ENCODE measurements at regions not wholly inside any gene's neighbourhood (a gene's known extent, or its start where the extent isn't known, plus 50 kb on each side); places are given as distances from the start of the nearest gene placed in this dataset.
"Not testable (repeated sequence)": the region's sequence is repeated elsewhere in the genome, so short reads cannot be mapped to it uniquely, and the experiment has no call there.

DNA sequence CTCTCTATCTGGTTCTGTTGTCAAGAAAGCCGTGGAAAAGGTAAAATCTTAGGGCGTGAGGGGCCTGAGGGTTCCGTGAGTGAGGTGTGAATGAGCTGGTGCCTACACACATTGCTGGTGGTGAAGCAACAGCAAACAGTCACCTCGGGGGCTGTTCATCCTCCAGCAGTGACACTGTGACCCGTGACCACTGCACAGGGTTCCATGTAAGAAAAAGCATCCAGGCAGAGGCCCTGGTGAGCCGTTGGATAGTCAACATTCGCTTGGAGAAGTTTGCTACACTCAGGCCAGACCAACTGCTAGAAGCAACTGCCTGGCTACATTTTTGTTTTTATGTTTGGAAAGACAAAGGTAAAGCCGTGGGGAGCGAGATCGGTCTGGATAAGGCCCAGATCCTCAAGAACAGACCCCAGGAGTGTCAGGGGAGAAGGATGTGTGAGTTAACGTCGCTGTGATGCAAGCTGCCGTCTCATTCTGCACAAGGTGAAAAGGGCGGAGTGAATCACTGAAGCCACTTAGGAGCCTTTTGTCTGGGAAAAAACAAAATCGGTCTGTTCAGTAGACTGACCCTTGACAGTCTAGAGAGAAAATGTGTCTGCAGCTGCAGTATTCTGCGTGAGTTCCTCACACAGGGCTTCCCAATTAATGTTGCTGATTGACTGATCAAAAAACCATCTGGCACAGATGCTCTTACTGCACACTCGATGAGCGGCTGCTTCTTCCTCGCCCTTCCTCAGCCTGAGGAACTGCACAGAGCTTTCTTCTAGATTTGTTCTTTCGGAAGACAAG is 404.0 kb downstream of the SMOC2 start:
- Histone ChIP-seq H3K27ac (no peak overlapping the region), H3K4me3 (no peak overlapping the region), H3K4me1 (no peaks in the 10 kb centered on the region), H3K27me3 (no peaks in the 10 kb centered on the region), H3K36me3 (no peaks in the 10 kb centered on the region), H3K9me3 (no peaks in the 10 kb centered on the region)
- WGBS, 2 donors = 86 to 87% methylated on average over 20 of the region's 20 CpGs
- no peak for DNase-seq
- intact Hi-C loops (cut with DNase I) = no loop called here
- TF ChIP-seq POLR2AphosphoS5 (IDR thresholded peaks at IDR 0.05) (no peak), POLR2A (IDR thresholded peaks at IDR 0.05) (no peak), CTCF (IDR thresholded peaks at IDR 0.05) (no peak), EP300 (IDR thresholded peaks at IDR 0.05) (no peak)

DNA sequence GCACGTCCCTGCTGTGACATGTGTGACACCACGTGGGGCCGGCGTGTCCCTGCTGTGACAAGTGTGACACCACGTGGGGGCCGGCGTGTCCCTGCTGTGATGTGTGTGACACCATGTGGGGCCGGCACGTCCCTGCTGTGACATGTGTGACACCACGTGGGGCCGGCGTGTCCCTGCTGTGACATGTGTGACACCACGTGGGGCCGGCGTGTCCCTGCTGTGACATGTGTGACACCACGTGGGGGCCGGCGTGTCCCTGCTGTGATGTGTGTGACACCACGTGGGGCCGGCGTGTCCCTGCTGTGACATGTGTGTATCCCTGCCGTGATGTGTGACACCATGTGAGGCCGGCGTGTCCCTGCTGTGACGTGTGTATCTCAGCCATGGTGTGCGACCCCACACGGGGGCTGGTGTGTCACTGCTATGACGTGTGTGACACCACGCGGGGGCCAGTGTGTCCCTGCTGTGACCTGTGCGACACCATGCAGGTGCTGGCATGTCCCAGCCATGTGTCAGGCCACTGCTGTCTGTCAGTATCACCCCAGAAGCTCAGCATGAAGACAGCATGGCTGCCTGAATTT is 401.7 kb downstream of the SMOC2 start:
- H3K36me3 ChIP-seq; DNase-seq; H3K27me3 ChIP-seq; H3K9me3 ChIP-seq; intact Hi-C loops (cut with DNase I); H3K4me1 ChIP-seq; H3K4me3 ChIP-seq; H3K27ac ChIP-seq: not testable (repeated sequence)
- WGBS, 2 donors = 90 to 95% methylated on average over 31 of the region's 31 CpGs

- DNase-seq = no peak
- TF ChIP-seq EP300 (IDR thresholded peaks at IDR 0.05) (no peak), CTCF (IDR thresholded peaks at IDR 0.05) (no peak), POLR2A (IDR thresholded peaks at IDR 0.05) (no peak), POLR2AphosphoS5 (IDR thresholded peaks at IDR 0.05) (no peak)
- WGBS, 2 donors = 76 to 78% methylated on average over 15 of the region's 15 CpGs
- Histone ChIP-seq H3K4me1 (no peaks in the 10 kb centered on the region), H3K27me3 (no peaks in the 10 kb centered on the region), H3K36me3 (no peaks in the 10 kb centered on the region), H3K9me3 (no peaks in the 10 kb centered on the region), H3K4me3 (no peak overlapping the region), H3K27ac (no peak overlapping the region)
- intact Hi-C loops (cut with DNase I) = no loop called here
Observed at GRCh38 chr6:168841609-168842278, 400.8 kb downstream of the SMOC2 start.

DNA sequence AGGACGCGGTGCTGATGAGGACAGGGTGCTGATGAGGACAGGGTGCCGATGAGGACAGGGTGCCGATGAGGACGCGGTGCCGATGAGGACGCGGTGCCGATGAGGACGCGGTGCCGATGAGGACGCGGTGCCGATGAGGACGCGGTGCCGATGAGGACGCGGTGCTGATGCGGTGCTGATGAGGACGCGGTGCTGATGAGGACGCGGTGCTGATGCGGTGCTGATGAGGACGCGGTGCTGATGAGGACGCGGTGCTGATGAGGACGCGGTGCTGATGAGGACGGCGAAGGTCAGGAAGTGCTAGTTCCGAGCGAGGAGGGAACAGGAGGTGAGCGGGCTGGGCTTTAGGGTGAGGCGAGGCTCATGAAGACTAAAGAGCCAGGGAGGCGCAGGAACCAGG is 399.9 kb downstream of the SMOC2 start:
- H3K4me3 ChIP-seq; DNase-seq; H3K27ac ChIP-seq; H3K4me1 ChIP-seq; H3K36me3 ChIP-seq; H3K9me3 ChIP-seq; intact Hi-C loops (cut with DNase I); H3K27me3 ChIP-seq: not testable (repeated sequence)
- 80 to 82% methylated on average over 40 of the region's 40 CpGs for WGBS, 2 donors

- DNase-seq; H3K27me3 ChIP-seq; H3K36me3 ChIP-seq; H3K4me1 ChIP-seq; H3K9me3 ChIP-seq; H3K27ac ChIP-seq; intact Hi-C loops (cut with DNase I); H3K4me3 ChIP-seq: not testable (repeated sequence)
- WGBS, 2 donors = 89 to 91% methylated on average over 21 of the region's 25 CpGs
Observed at GRCh38 chr6:168840299-168840698, 399.3 kb downstream of the SMOC2 start.

DNA sequence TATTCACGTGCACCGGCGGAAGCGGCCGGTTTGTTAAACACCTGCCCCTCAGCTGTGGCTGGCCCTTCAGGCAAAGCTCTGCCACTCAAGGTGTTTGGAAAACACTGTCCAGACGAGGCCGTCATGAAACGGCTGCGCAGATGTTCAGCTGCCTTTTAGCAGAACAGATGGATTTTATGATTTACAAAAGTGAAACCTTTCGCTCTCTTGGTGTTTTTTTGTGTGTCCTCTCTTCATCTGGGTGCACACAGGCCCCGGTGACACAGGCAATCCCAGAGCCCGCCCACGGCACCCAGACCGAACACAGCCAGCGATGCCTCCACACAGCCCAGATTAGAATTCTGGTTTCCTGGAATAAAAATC is 397.0 kb downstream of the SMOC2 start:
- Histone ChIP-seq H3K4me1 (no peaks in the 10 kb centered on the region), H3K4me3 (no peak overlapping the region), H3K36me3 (no peaks in the 10 kb centered on the region), H3K27ac (no peak overlapping the region), H3K27me3 (no peaks in the 10 kb centered on the region), H3K9me3 (no peaks in the 10 kb centered on the region)
- WGBS, 2 donors = 34 to 62% methylated on average over 15 of the region's 15 CpGs
- intact Hi-C loops (cut with DNase I) = no loop called here
- TF ChIP-seq CTCF (IDR thresholded peaks at IDR 0.05) = no peak
- no peak for TF ChIP-seq POLR2A (IDR thresholded peaks at IDR 0.05)
- TF ChIP-seq EP300 (IDR thresholded peaks at IDR 0.05) = no peak
- no peak for TF ChIP-seq POLR2AphosphoS5 (IDR thresholded peaks at IDR 0.05)
- no peak for DNase-seq
